ENCODE measurements at regions not wholly inside any gene's neighbourhood (a gene's known extent, or its start where the extent isn't known, plus 50 kb on each side); places are given as distances from the start of the nearest gene placed in this dataset.

DNA sequence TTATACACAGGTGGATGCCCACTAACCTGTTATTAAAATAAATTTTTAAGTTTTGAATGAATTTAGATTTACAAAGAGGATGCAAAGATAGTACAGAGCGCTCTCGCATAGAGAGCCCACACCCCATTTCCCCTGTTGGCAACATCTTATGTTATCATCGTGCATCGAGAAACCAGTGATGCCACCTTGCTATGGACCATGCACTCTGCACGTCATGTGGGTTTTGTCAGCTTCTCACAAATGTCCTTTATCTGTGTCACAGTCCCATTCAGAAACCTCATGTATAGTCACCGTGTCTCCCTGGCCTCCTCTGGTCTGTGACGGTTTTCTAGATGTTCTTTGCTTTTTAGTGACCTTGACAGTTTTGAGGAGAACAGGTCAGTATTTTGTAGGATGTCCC, 60.0 kb downstream of the ING1 start:
- TF ChIP-seq FIP1L1 (IDR thresholded peaks at IDR 0.05; ENCODE audit: borderline replicate concordance, insufficient read depth, low read depth, low read length) (no peak), ARNT2 (CRISPR knock-in tag; IDR thresholded peaks at IDR 0.05; ENCODE audit: low read depth) (no peak), KAT8 (CRISPR knock-in tag; IDR thresholded peaks at IDR 0.05) (no peak), ZNF780A (CRISPR knock-in tag; IDR thresholded peaks at IDR 0.05) (no peak), FOXK1 (CRISPR knock-in tag; IDR thresholded peaks at IDR 0.05; ENCODE audit: borderline replicate concordance, low read depth) (no peak), EP300 (IDR thresholded peaks at IDR 0.05; ENCODE audit: low read depth in 2 of 2, low read length in 2 of 2) (no peak), EP300 (CRISPR knock-in tag; IDR thresholded peaks at IDR 0.05; ENCODE audit: borderline replicate concordance) (no peak), ZNF337 (CRISPR knock-in tag; IDR thresholded peaks at IDR 0.05; ENCODE audit: borderline replicate concordance, low read depth) (no peak), CENPT (CRISPR knock-in tag; IDR thresholded peaks at IDR 0.05; ENCODE audit: low read depth) (no peak), FOXK2 (IDR thresholded peaks at IDR 0.05) (no peak)
- TF ChIP-seq, protein P1, sequence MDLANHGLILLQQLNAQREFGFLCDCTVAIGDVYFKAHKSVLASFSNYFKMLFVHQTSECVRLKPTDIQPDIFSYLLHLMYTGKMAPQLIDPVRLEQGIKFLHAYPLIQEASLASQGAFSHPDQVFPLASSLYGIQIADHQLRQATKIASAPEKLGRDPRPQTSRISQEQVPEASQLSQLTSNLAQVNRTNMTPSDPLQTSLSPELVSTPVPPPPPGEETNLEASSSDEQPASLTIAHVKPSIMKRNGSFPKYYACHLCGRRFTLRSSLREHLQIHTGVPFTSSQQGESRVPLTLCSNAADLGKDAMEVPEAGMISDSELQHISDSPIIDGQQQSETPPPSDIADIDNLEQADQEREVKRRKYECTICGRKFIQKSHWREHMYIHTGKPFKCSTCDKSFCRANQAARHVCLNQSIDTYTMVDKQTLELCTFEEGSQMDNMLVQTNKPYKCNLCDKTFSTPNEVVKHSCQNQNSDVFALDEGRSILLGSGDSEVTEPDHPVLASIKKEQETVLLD (CRISPR knock-in tag; IDR thresholded peaks at IDR 0.05; ENCODE audit: low read depth) = no peak
- TF ChIP-seq, protein P2, sequence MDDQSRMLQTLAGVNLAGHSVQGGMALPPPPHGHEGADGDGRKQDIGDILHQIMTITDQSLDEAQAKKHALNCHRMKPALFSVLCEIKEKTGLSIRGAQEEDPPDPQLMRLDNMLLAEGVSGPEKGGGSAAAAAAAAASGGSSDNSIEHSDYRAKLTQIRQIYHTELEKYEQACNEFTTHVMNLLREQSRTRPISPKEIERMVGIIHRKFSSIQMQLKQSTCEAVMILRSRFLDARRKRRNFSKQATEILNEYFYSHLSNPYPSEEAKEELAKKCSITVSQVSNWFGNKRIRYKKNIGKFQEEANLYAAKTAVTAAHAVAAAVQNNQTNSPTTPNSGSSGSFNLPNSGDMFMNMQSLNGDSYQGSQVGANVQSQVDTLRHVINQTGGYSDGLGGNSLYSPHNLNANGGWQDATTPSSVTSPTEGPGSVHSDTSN (CRISPR knock-in tag; IDR thresholded peaks at IDR 0.05; ENCODE audit: borderline replicate concordance) = no peak
- TF ChIP-seq, protein P3, sequence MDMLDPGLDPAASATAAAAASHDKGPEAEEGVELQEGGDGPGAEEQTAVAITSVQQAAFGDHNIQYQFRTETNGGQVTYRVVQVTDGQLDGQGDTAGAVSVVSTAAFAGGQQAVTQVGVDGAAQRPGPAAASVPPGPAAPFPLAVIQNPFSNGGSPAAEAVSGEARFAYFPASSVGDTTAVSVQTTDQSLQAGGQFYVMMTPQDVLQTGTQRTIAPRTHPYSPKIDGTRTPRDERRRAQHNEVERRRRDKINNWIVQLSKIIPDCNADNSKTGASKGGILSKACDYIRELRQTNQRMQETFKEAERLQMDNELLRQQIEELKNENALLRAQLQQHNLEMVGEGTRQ (IDR thresholded peaks at IDR 0.05; ENCODE audit: low read depth, low read length) = no peak
- TF ChIP-seq, protein P3 (CRISPR knock-in tag; IDR thresholded peaks at IDR 0.05; ENCODE audit: borderline replicate concordance) = no peak
- TF ChIP-seq, protein P4, sequence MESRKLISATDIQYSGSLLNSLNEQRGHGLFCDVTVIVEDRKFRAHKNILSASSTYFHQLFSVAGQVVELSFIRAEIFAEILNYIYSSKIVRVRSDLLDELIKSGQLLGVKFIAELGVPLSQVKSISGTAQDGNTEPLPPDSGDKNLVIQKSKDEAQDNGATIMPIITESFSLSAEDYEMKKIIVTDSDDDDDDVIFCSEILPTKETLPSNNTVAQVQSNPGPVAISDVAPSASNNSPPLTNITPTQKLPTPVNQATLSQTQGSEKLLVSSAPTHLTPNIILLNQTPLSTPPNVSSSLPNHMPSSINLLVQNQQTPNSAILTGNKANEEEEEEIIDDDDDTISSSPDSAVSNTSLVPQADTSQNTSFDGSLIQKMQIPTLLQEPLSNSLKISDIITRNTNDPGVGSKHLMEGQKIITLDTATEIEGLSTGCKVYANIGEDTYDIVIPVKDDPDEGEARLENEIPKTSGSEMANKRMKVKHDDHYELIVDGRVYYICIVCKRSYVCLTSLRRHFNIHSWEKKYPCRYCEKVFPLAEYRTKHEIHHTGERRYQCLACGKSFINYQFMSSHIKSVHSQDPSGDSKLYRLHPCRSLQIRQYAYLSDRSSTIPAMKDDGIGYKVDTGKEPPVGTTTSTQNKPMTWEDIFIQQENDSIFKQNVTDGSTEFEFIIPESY (CRISPR knock-in tag; IDR thresholded peaks at IDR 0.05) = no peak

All from HepG2 (cell line).